ENCODE measurements at regions not wholly inside any gene's neighbourhood (a gene's known extent, or its start where the extent isn't known, plus 50 kb on each side); places are given as distances from the start of the nearest gene placed in this dataset.

- POLR2A ChIA-PET (ENCODE audit: low non-redundant PET) = no interaction called here
- no peak for TF ChIP-seq CTCF (conservative IDR thresholded peaks at IDR 0.05; ENCODE audit: low read depth, low read length)
- TF ChIP-seq EZH2 (IDR thresholded peaks at IDR 0.05; ENCODE audit: borderline replicate concordance, low read depth, low read length, poor library complexity, severe bottlenecking) = no peak
- no peaks in the 10 kb centered on the region for H3K4me1 ChIP-seq (ENCODE audit: insufficient read depth, low read length, poor library complexity, severe bottlenecking)
- H3K9me3 ChIP-seq (ENCODE audit: low read depth, low read length, poor library complexity, severe bottlenecking) = no peaks in the 10 kb centered on the region
- BruUV-seq (replicated peaks) = no TSS peak
- H3K27ac ChIP-seq (ENCODE audit: low read depth, low read length, poor library complexity, severe bottlenecking) = no peak overlapping the region
- DNase-seq (ENCODE audit: low spot score) = peak; percentile 4
- no peaks in the 10 kb centered on the region for H3K36me3 ChIP-seq (ENCODE audit: insufficient read depth, low read length, poor library complexity, severe bottlenecking)
- intact Hi-C loops (cut with micrococcal nuclease; ENCODE audit: unreplicated experiment) = no loop called here
- H3K27me3 ChIP-seq (replicated peaks; ENCODE audit: insufficient read depth, low read depth, low read length, poor library complexity) = no peaks in the 10 kb centered on the region
- CTCF ChIA-PET = no interaction called here
- no peak overlapping the region for H3K4me3 ChIP-seq (ENCODE audit: low read depth, low read length, poor library complexity, severe bottlenecking)
These were observed 990.2 kb upstream of the ATXN7L3B start for GRCh38 chr12:73547421-73547820.

GRCh38 chr12:73585136-73585535, 952.5 kb upstream of the ATXN7L3B start:
- POLR2A ChIA-PET (ENCODE audit: low non-redundant PET) = no interaction called here
- BruUV-seq (replicated peaks) = no TSS peak
- Histone ChIP-seq H3K4me3 (ENCODE audit: low read depth, low read length, poor library complexity, severe bottlenecking) (no peak overlapping the region), H3K4me1 (ENCODE audit: insufficient read depth, low read length, poor library complexity, severe bottlenecking) (no peaks in the 10 kb centered on the region), H3K9me3 (ENCODE audit: low read depth, low read length, poor library complexity, severe bottlenecking) (peaks cover 4% of the 10 kb centered on the region), H3K27ac (ENCODE audit: low read depth, low read length, poor library complexity, severe bottlenecking) (no peak overlapping the region), H3K36me3 (ENCODE audit: insufficient read depth, low read length, poor library complexity, severe bottlenecking) (no peaks in the 10 kb centered on the region), H3K27me3 (replicated peaks; ENCODE audit: insufficient read depth, low read depth, low read length, poor library complexity) (no peaks in the 10 kb centered on the region)
- DNase-seq (ENCODE audit: low spot score) = no peak
- intact Hi-C loops (cut with micrococcal nuclease; ENCODE audit: unreplicated experiment) = no loop called here
- TF ChIP-seq EZH2 (IDR thresholded peaks at IDR 0.05; ENCODE audit: borderline replicate concordance, low read depth, low read length, poor library complexity, severe bottlenecking) (no peak), CTCF (conservative IDR thresholded peaks at IDR 0.05; ENCODE audit: low read depth, low read length) (no peak)
- CTCF ChIA-PET = no interaction called here

GRCh38 chr12:73589220-73589619, 948.4 kb upstream of the ATXN7L3B start:
- TF ChIP-seq CTCF (conservative IDR thresholded peaks at IDR 0.05; ENCODE audit: low read depth, low read length) = no peak
- TF ChIP-seq EZH2 (IDR thresholded peaks at IDR 0.05; ENCODE audit: borderline replicate concordance, low read depth, low read length, poor library complexity, severe bottlenecking) = no peak
- H3K27ac ChIP-seq (ENCODE audit: low read depth, low read length, poor library complexity, severe bottlenecking) = no peak overlapping the region
- peaks cover 4% of the 10 kb centered on the region for H3K9me3 ChIP-seq (ENCODE audit: low read depth, low read length, poor library complexity, severe bottlenecking)
- POLR2A ChIA-PET (ENCODE audit: low non-redundant PET) = no interaction called here
- no TSS peak for BruUV-seq (replicated peaks)
- H3K4me1 ChIP-seq (ENCODE audit: insufficient read depth, low read length, poor library complexity, severe bottlenecking) = no peaks in the 10 kb centered on the region
- H3K36me3 ChIP-seq (ENCODE audit: insufficient read depth, low read length, poor library complexity, severe bottlenecking) = no peaks in the 10 kb centered on the region
- no peak for DNase-seq (ENCODE audit: low spot score)
- CTCF ChIA-PET = no interaction called here
- intact Hi-C loops (cut with micrococcal nuclease; ENCODE audit: unreplicated experiment) = no loop called here
- no peaks in the 10 kb centered on the region for H3K27me3 ChIP-seq (replicated peaks; ENCODE audit: insufficient read depth, low read depth, low read length, poor library complexity)
- no peak overlapping the region for H3K4me3 ChIP-seq (ENCODE audit: low read depth, low read length, poor library complexity, severe bottlenecking)

All from A673 (cell line).